ENCODE measurements at regions not wholly inside any gene's neighbourhood (a gene's known extent, or its start where the extent isn't known, plus 50 kb on each side); places are given as distances from the start of the nearest gene placed in this dataset.

GRCh38 chr11:134915881-134916280 lies 503.8 kb upstream of the B3GAT1 start:
- H3K27ac ChIP-seq (ENCODE audit: low read depth, low read length), result no peak overlapping the region
- no peak for ATAC-seq
- ChIA-PET POLR2A (no interaction called here), RAD21 (ENCODE audit: low non-redundant PET in 1 of 2, low total read pairs in 2 of 2, uncharacterized antibody in 2 of 2, unreplicated experiment in 2 of 2) (no interaction called here), CTCF (no interaction called here)
- H3K4me2 ChIP-seq (ENCODE audit: low read length), result no peak overlapping the region
- no peak for TF ChIP-seq CTCF (IDR thresholded peaks at IDR 0.05 in 2 of 3, conservative IDR thresholded peaks at IDR 0.05 in 1 of 3; ENCODE audit: borderline replicate concordance in 1 of 3, insufficient read depth in 1 of 3, low read depth in 2 of 3, low read length in 2 of 3)
- TF ChIP-seq CEBPB (IDR thresholded peaks at IDR 0.05; ENCODE audit: low read depth), result no peak
- TF ChIP-seq EZH2 (IDR thresholded peaks at IDR 0.05), result no peak
- TF ChIP-seq SIN3A (IDR thresholded peaks at IDR 0.05; ENCODE audit: low read depth), result no peak
- TF ChIP-seq POLR2AphosphoS5 (IDR thresholded peaks at IDR 0.05; ENCODE audit: low read depth, low read length), result no peak
- TF ChIP-seq EGR1 (IDR thresholded peaks at IDR 0.05; ENCODE audit: low read depth), result no peak
- TF ChIP-seq ATF3 (IDR thresholded peaks at IDR 0.05), result no peak
- no peak for TF ChIP-seq SP1 (IDR thresholded peaks at IDR 0.05; ENCODE audit: low read depth)
- no peak for TF ChIP-seq ELF1 (IDR thresholded peaks at IDR 0.05; ENCODE audit: borderline replicate concordance, low read depth)
- peaks cover 62% of the 10 kb centered on the region for H3K27me3 ChIP-seq (ENCODE audit: insufficient read depth, low read length)
- no peaks in the 10 kb centered on the region for H3K79me2 ChIP-seq (ENCODE audit: insufficient read depth, low read length)
- no peak overlapping the region for H3K9ac ChIP-seq (ENCODE audit: low read length)
- H4K20me1 ChIP-seq (ENCODE audit: insufficient read depth), result no peaks in the 10 kb centered on the region
- no TSS peak for BruUV-seq (replicated peaks)
- H3K9me2 ChIP-seq (ENCODE audit: insufficient read depth), result no peaks in the 10 kb centered on the region
- no peaks in the 10 kb centered on the region for H3K9me3 ChIP-seq (ENCODE audit: control insufficient read depth in 1 of 2, insufficient read depth in 1 of 2, low read depth in 1 of 2, low read length in 2 of 2)
- no peak for DNase-seq (ENCODE audit: low read depth, low spot score)
- intact Hi-C loops (cut with micrococcal nuclease), result no loop called here
- no peaks in the 10 kb centered on the region for H3K36me3 ChIP-seq (ENCODE audit: control insufficient read depth in 1 of 2, insufficient read depth in 2 of 2, low read length in 2 of 2)
- no peak overlapping the region for H3K4me3 ChIP-seq (replicated peaks in 1 of 2; ENCODE audit: low read depth in 1 of 2, low read length in 2 of 2)
- no peak overlapping the region for H2AFZ ChIP-seq (ENCODE audit: low read depth, low read length, poor library complexity, severe bottlenecking)
- H3K4me1 ChIP-seq (ENCODE audit: control insufficient read depth in 1 of 2, insufficient read depth in 2 of 2, low read length in 2 of 2), result no peaks in the 10 kb centered on the region

- Histone ChIP-seq H3K9me2 (ENCODE audit: insufficient read depth) (no peaks in the 10 kb centered on the region), H3K4me1 (ENCODE audit: control insufficient read depth in 1 of 2, insufficient read depth in 2 of 2, low read length in 2 of 2) (no peaks in the 10 kb centered on the region), H3K9me3 (ENCODE audit: control insufficient read depth in 1 of 2, insufficient read depth in 1 of 2, low read depth in 1 of 2, low read length in 2 of 2) (no peaks in the 10 kb centered on the region), H3K27me3 (ENCODE audit: insufficient read depth, low read length) (peaks cover 58% of the 10 kb centered on the region), H2AFZ (ENCODE audit: low read depth, low read length, poor library complexity, severe bottlenecking) (no peak overlapping the region), H3K4me2 (ENCODE audit: low read length) (no peak overlapping the region), H3K36me3 (ENCODE audit: control insufficient read depth in 1 of 2, insufficient read depth in 2 of 2, low read length in 2 of 2) (no peaks in the 10 kb centered on the region), H4K20me1 (ENCODE audit: insufficient read depth) (no peaks in the 10 kb centered on the region), H3K27ac (ENCODE audit: low read depth, low read length) (no peak overlapping the region), H3K9ac (ENCODE audit: low read length) (no peak overlapping the region), H3K79me2 (ENCODE audit: insufficient read depth, low read length) (no peaks in the 10 kb centered on the region), H3K4me3 (replicated peaks in 1 of 2; ENCODE audit: low read depth in 1 of 2, low read length in 2 of 2) (no peak overlapping the region)
- TF ChIP-seq ELF1 (IDR thresholded peaks at IDR 0.05; ENCODE audit: borderline replicate concordance, low read depth) (no peak), ZFX (IDR thresholded peaks at IDR 0.05) (no peak), CTCF (IDR thresholded peaks at IDR 0.05 in 2 of 3, conservative IDR thresholded peaks at IDR 0.05 in 1 of 3; ENCODE audit: borderline replicate concordance in 1 of 3, insufficient read depth in 1 of 3, low read depth in 2 of 3, low read length in 2 of 3) (no peak), EZH2 (IDR thresholded peaks at IDR 0.05) (no peak), EZH2phosphoT487 (IDR thresholded peaks at IDR 0.05; ENCODE audit: borderline replicate concordance) (no peak), FOSL1 (IDR thresholded peaks at IDR 0.05; ENCODE audit: low read depth) (no peak), YY1 (IDR thresholded peaks at IDR 0.05; ENCODE audit: extremely low read depth, insufficient replicate concordance, low read depth, low read length) (no peak), JUND (IDR thresholded peaks at IDR 0.05) (no peak)
- no peak for ATAC-seq
- intact Hi-C loops (cut with micrococcal nuclease), result no loop called here
- POLR2A ChIA-PET, result no interaction called here
- DNase-seq (ENCODE audit: low read depth, low spot score), result no peak
- BruUV-seq (replicated peaks), result no TSS peak
- CTCF ChIA-PET, result no interaction called here
- RAD21 ChIA-PET (ENCODE audit: low non-redundant PET in 1 of 2, low total read pairs in 2 of 2, uncharacterized antibody in 2 of 2, unreplicated experiment in 2 of 2), result no interaction called here
Measured at GRCh38 chr11:134915212-134915611, 503.2 kb upstream of the B3GAT1 start.

All from HCT116 (cell line).